CD4-positive, alpha-beta T cell (primary cell): ENCODE measurements at regions not wholly inside any gene's neighbourhood (a gene's known extent, or its start where the extent isn't known, plus 50 kb on each side); places are given as distances from the start of the nearest gene placed in this dataset.

Source experiments
- ATAC-seq: fragments of 200-7000 bp; cut with Tn5 transposase; one replicate; pipeline ENCODE4 v1.10.0; 2022; ENCODE audit warnings: mild to moderate bottlenecking; ENCODE audit not compliant: poor library complexity
- CTCF ChIA-PET: fragments of 350-600 bp; sonication (Branson Sonifier 250); formaldehyde crosslinking; loops from one replicate; lab custom pipeline; 2021; ENCODE audit warnings: antibody characterized with exemption, inconsistent platforms; lab: Charles Lee
- POLR2A ChIA-PET: fragments of 350-600 bp; sonication (Branson Sonifier 250); formaldehyde crosslinking; loops from one replicate; lab custom pipeline; 2021; ENCODE audit warnings: antibody characterized with exemption, inconsistent platforms; lab: Charles Lee
- DNase-seq, 14 experiments: peaks; one replicate each; pipeline ENCODE4 v3.0.0-alpha.2; 2013 to 2020; ENCODE audit warnings: mixed read lengths in 2 of 14
- H3K27ac ChIP-seq, 2 donors: one replicate each; pipeline versions ENCODE4 v1.5.1 to v1.7.0; 2013; ENCODE audit warnings: low read length in 2 of 2, low read depth in 1 of 2, mild to moderate bottlenecking in 1 of 2
- H3K27me3 ChIP-seq, 2 experiments: 1 replicate in 1 of 2; 2 replicates in 1 of 2; pipeline versions ENCODE4 v1.6.1 to v1.7.0; 2013; ENCODE audit warnings: low read length in 2 of 2, control low read depth in 1 of 2, mild to moderate bottlenecking in 1 of 2, moderate library complexity in 1 of 2; ENCODE audit not compliant: insufficient read depth in 2 of 2, control insufficient read depth in 1 of 2
- H3K36me3 ChIP-seq: one replicate; pipeline ENCODE4 v1.6.1; 2013; ENCODE audit warnings: low read length, control low read depth; ENCODE audit not compliant: insufficient read depth
- H3K4me1 ChIP-seq: one replicate; pipeline ENCODE4 v1.6.1; 2013; ENCODE audit warnings: low read length, control low read depth; ENCODE audit not compliant: insufficient read depth
- H3K4me3 ChIP-seq: one replicate; pipeline ENCODE4 v1.5.1; 2013; ENCODE audit warnings: mild to moderate bottlenecking, low read length, moderate library complexity
- H3K9me3 ChIP-seq, 2 experiments: 1 replicate in 1 of 2; 2 replicates in 1 of 2; pipeline versions ENCODE4 v1.6.1 to v1.7.0; 2013; ENCODE audit warnings: low read length in 2 of 2, mild to moderate bottlenecking in 2 of 2, control low read depth in 1 of 2, moderate library complexity in 1 of 2; ENCODE audit not compliant: control insufficient read depth in 1 of 2, insufficient read depth in 1 of 2
- H3K27ac Mint-ChIP-seq: one replicate; pipeline ENCODE4 v1.8.0; 2020; ENCODE audit warnings: mixed read lengths
- H3K27me3 Mint-ChIP-seq: one replicate; pipeline ENCODE4 v1.8.0; 2021; ENCODE audit warnings: mixed read lengths
- H3K36me3 Mint-ChIP-seq: one replicate; pipeline ENCODE4 v1.8.0; 2021; ENCODE audit warnings: low read depth, mixed read lengths
- H3K4me1 Mint-ChIP-seq: one replicate; pipeline ENCODE4 v1.8.0; 2021; ENCODE audit warnings: low read depth, mixed read lengths
- H3K4me3 Mint-ChIP-seq: one replicate; pipeline ENCODE4 v1.8.0; 2020; ENCODE audit warnings: mild to moderate bottlenecking, mixed read lengths
- H3K9me3 Mint-ChIP-seq: one replicate; pipeline ENCODE4 v1.8.0; 2020; ENCODE audit warnings: mixed read lengths
- CTCF ChIP-seq: fragments of 200-600 bp; IDR thresholded peaks from one replicate; pipeline ENCODE4 v1.8.0; 2022; ENCODE audit warnings: antibody characterized with exemption, mild to moderate bottlenecking
- intact Hi-C, 2 experiments: fragments of 100-400 bp; cut with DNase I in 1 of 2; cut with micrococcal nuclease in 1 of 2; formaldehyde crosslinking; loops; one replicate each; pipeline versions ENCODE4 v1.15.1 to v1.9.0; 2023 to 2025; cut with DNase I, micrococcal nuclease

DNA sequence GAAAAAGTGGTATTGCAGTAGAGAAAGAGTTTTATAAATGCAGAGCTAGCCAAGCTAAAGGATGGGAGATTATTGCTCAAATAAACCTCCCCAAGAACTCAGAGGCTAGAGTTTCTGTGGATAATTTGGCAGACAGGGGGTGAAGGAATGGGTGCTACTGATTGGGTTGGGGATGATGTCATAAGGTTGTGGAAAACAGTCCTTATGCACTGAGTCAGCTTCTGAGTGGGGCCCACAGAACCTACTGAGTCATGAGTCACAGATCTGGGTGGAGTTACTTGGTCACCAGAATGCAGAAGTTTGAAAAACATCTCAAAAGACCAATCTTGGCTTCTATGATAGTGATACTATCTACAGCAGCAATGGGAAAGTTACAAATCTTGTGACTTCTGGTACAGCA lies 1146.7 kb downstream of the TYW1 start:
- TF ChIP-seq CTCF, result no peak
- Mint-ChIP-seq H3K4me3 (no peak overlapping the region), H3K36me3 (no peaks in the 10 kb centered on the region), H3K27ac (no peak overlapping the region), H3K27me3 (no peaks in the 10 kb centered on the region), H3K9me3 (peaks cover 13% of the 10 kb centered on the region), H3K4me1 (no peaks in the 10 kb centered on the region)
- H3K27me3 ChIP-seq, result no peaks in the 10 kb centered on the region
- DNase-seq (no peak), ATAC-seq (no peak)
- ChIA-PET POLR2A (no interaction called here), CTCF (no interaction called here)
- H3K27ac ChIP-seq, result no peak overlapping the region
- intact Hi-C loops, result no loop called here
- H3K36me3 ChIP-seq, result no peaks in the 10 kb centered on the region
- H3K4me3 ChIP-seq, result no peak overlapping the region
- H3K9me3 ChIP-seq, result peaks cover 4 to 10% of the 10 kb centered on the region in 2 experiments
- no peaks in the 10 kb centered on the region for H3K4me1 ChIP-seq

GRCh38 chr7:68146983-68147382 lies 1150.3 kb downstream of the TYW1 start:
- ChIA-PET POLR2A (no interaction called here), CTCF (no interaction called here)
- H3K4me1 Mint-ChIP-seq, result no peaks in the 10 kb centered on the region
- intact Hi-C loops, result no loop called here
- Histone ChIP-seq H3K4me3 (no peak overlapping the region), H3K9me3 (peaks cover 10 to 17% of the 10 kb centered on the region in 2 experiments), H3K4me1 (no peaks in the 10 kb centered on the region), H3K27ac (no peak overlapping the region), H3K36me3 (no peaks in the 10 kb centered on the region), H3K27me3 (no peaks in the 10 kb centered on the region)
- peaks cover 12% of the 10 kb centered on the region for H3K9me3 Mint-ChIP-seq
- H3K36me3 Mint-ChIP-seq, result no peaks in the 10 kb centered on the region
- no peaks in the 10 kb centered on the region for H3K27me3 Mint-ChIP-seq
- no peak for DNase-seq
- no peak overlapping the region for H3K4me3 Mint-ChIP-seq
- H3K27ac Mint-ChIP-seq, result no peak overlapping the region
- no peak for TF ChIP-seq CTCF
- no peak for ATAC-seq

DNA sequence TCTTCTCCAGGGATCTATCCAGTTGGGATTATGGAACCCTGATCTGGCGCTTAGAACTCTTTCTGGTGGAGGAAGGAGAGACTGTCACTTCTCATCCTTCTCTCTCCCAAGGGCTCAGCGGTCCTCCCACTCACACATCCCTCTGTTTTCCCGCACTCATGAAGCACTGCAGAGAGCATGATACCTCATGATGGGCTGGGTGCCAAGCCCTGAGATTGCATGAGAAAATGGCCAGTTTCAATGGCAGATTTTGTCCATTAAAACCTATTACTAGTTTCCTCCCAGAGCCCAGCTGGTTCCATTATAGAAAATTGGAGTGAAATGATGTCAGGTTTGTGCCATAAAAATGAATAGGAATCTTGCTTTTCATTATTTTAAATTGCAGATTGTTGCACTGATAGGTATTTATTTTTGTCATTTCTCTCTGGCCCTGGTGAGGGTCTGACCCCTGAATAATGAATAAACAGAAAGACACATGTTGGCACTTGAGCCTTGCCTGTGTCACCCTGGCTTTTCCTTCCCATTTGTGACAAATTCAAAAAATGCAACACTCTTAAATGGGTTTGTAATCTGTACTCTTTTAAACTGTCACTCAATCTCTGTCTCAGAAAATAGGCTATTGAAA lies 1151.1 kb downstream of the TYW1 start:
- Histone ChIP-seq H3K4me1 (no peaks in the 10 kb centered on the region), H3K9me3 (peaks cover 10 to 17% of the 10 kb centered on the region in 2 experiments), H3K4me3 (no peak overlapping the region), H3K36me3 (no peaks in the 10 kb centered on the region), H3K27me3 (no peaks in the 10 kb centered on the region), H3K27ac (no peak overlapping the region)
- POLR2A ChIA-PET, result no interaction called here
- H3K4me3 Mint-ChIP-seq, result no peak overlapping the region
- DNase-seq, result no peak
- TF ChIP-seq CTCF, result no peak
- H3K27ac Mint-ChIP-seq, result no peak overlapping the region
- intact Hi-C loops, result no loop called here
- H3K27me3 Mint-ChIP-seq, result no peaks in the 10 kb centered on the region
- H3K4me1 Mint-ChIP-seq, result no peaks in the 10 kb centered on the region
- CTCF ChIA-PET, result no interaction called here
- ATAC-seq, result no peak
- H3K36me3 Mint-ChIP-seq, result no peaks in the 10 kb centered on the region
- peaks cover 12% of the 10 kb centered on the region for H3K9me3 Mint-ChIP-seq
